Stimulated activated CD8-positive, alpha-beta memory T cell treated with anti-CD3 and anti-CD28 coated beads, Interleukin-12 subunit alpha, Interleukin-12 subunit beta, amount 100 ng/mL, for 1 hour (primary cell): ENCODE measurements at regions not wholly inside any gene's neighbourhood (a gene's known extent, or its start where the extent isn't known, plus 50 kb on each side); places are given as distances from the start of the nearest gene placed in this dataset.

Source experiments
- DNase-seq: peaks from one replicate; pipeline ENCODE4 v3.0.0-alpha.2; 2020; ENCODE audit warnings: low read depth

DNA sequence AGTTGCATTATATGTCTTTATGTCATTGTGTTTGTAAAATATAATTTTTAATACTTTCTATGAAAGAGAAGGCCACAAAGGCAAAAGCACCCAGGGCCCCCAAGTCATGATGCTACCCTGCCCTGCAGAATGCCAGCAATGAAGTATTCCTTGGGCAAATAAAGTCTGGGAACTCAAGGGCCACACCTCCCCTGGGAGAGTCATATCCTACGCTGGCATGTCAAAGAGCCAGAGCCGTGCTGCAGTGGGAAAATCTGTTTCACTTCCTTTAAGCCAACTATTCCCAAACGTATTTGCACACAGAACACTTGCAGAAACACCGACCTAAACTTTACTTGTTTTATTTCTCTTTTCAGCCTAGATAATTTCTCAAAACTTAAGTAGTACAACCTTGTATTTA is 98.4 kb upstream of the KAZN start:
- no peak for DNase-seq

DNA sequence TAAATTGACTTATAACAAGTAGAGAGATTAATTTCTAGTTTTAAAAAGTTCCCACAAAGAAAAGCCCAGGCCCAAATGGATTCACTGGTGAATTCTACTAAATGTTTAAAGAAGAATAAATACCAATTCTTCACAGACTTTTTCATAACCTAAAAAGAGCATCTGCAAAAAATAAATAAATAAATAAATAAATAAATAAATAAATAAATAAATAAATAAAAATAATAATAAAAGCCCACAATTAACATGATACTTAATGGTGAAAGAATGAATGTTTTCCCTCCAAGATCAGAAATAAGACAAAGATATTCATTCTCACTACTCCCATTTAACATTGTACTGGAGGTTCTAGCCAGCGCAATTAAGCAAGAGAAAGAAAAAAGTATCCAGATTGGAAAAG is 97.6 kb upstream of the KAZN start:
- no peak for DNase-seq

- no peak for DNase-seq
These were observed 94.0 kb upstream of the KAZN start for GRCh38 chr1:14504517-14504916.

GRCh38 chr1:14506471-14507255 is 91.8 kb upstream of the KAZN start:
- no peak for DNase-seq

GRCh38 chr1:14507262-14507661 is 91.2 kb upstream of the KAZN start:
- DNase-seq: no peak

GRCh38 chr1:14508613-14509012 is 89.9 kb upstream of the KAZN start:
- no peak for DNase-seq

GRCh38 chr1:14511166-14511680 is 87.3 kb upstream of the KAZN start:
- no peak for DNase-seq

DNA sequence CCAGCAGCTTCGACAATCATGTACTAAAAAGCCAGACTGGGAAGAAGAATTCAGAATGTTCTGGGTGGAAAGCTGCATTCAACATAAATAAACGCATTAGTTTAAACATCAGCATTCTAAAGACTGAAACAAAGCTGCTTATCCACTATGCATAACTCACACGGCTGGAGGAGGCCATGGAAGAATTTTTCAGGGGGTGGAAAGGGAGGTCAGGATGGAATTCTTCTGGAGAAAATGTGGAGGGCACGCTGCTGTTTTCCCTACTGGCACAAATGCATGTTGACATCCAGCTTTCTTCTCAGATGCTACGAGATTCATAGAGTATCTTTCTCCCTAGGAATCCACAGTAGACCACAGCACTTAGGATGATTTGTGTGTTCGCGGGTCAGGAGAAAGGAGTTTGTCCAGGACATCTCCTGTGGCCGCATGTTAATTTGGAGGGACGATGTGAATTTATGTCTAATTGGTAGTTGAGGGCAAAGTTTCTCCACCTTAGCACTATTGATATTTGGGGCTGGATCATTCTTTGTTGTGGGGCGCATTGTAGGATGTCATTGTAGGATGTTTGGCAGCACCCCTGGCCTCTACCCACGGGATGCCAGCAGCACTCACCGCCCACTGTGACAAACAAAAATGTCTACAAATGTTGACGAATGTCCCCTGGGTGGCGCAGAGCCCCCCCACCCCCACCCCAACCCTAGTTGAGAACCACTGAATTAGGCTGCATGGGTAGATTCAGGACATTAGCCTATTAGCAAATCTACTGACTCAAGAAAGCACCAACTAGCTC is 86.5 kb upstream of the KAZN start:
- DNase-seq: no peak

DNA sequence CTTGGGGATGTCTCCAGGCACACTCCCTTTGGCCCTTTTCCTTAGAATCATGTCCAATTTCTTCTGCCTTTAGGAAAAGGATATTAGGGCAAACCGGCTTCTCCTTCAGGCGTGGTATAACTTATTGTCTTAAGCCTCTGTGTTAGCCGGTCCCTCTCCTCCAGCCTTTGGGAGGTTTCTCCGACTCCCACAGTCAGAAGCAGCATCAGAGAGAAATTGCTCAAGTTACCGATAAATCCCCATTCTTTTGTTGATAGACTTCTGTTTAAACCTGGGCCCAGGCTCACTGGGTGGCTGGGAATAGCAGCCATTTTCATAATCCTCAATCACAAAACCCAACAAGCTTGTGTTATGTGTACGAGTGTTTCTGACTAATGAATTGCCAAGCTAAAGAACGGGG is 85.4 kb upstream of the KAZN start:
- DNase-seq: no peak

DNA sequence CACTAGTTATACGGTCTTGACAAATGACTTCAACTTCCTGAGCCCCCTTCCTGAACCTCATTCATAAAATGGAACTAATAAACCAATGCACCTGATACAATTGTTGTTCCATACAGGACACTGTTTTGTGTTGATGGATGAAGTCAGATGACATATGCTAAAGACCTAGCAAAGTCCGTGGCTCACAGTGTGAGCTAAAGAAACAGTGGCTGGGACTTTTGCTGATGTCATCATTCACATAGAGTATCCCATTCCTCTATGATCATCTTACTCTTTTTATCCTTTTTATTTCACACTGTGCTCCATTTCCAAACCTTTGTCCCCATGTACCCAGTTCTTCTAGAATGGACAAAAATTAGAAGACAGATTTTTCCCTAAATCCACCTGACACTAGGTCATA is 83.7 kb upstream of the KAZN start:
- no peak for DNase-seq

- DNase-seq: no peak
These were observed 81.3 kb upstream of the KAZN start for GRCh38 chr1:14516974-14517840.

- no peak for DNase-seq
These were observed 80.7 kb upstream of the KAZN start for GRCh38 chr1:14517841-14518180.

DNA sequence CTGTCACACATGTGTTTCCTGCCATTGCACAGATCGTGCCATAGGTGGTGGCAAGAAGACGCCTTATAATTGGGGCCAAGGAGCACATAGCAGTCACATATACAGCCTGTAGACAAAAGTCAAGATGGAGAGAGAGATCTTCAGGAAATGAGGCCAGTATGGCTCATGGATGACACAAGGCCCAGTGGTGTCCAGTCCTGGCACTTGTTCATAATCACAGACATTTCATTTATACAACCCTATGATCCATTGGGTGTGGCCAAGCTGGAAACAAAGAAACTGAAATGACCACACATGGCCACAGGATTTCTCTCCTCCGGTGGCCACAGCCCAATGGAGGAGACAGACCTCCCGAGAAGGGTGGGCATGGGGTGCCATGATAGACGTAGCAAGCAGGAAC is 78.5 kb upstream of the KAZN start:
- no peak for DNase-seq

DNA sequence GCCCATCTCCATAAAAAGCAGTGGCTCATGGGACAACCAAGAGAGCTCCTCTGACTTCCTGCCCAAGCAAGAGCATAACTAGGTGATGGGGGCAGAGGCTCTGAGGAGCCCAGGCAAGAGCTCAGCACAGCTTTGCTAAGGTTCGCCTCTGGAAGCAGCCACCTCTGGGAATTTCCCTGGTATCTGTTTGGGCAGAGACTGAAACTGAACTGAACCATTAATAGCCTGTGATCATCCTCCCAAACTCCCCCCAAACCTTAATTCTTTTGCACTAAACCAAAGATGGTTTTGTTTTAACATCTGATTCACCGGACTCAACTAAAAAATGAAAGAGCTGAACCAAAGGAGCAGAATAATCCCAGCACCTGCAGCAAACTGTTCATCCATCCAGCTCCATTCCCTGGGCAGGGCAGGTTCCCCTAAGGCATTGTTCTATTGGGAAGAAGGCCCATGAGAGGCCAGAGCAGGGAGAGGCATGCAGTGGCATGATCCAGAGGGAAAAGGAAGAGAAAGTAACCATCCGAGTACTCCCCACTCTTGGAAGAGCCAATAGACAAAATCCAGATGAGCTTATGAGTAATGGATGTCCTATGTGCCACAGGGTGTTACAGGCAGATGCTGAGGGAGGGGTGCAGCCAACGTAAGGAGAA is 77.8 kb upstream of the KAZN start:
- no peak for DNase-seq

DNA sequence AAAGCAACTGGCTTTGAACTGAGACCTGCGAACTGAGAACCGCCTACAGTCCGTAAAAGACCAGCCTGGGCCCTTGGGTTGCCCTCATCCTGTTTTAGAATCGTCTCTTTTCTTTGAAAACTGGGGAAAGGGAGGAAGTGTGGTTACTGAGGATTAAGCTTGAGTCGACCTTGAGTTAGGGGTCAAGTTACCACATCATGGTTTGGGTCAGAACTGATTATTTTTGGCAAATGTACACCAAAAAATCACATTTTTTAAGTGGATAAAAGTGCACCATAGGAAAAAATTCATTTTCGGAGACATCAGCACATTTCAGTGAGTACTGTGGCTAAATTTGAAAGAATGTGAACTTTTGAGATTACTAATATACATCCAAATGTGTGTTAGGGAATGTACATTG is 76.9 kb upstream of the KAZN start:
- DNase-seq: no peak

GRCh38 chr1:14522077-14522925 is 76.2 kb upstream of the KAZN start:
- DNase-seq: no peak

GRCh38 chr1:14522926-14523241 is 75.6 kb upstream of the KAZN start:
- DNase-seq: no peak

GRCh38 chr1:14524826-14525636 is 73.5 kb upstream of the KAZN start:
- no peak for DNase-seq

DNA sequence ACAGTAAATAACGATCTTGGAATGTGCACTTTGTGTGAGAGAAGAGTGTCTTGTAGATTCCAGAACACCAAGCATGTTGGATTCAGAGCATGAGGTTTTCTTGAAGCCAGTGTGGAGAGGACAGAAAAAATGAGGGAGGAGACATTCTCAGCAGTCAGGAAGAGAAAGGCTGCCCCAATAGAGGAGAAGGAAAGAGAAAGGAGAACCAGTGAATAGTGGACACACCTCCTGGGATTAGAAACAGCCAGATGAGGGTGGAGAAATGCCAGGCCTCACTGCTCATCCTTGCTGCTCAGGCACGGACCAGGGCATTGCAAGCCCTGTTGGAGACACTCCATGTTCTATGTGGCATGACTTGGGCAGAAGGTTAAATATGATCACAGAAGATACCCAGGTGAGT is 69.0 kb upstream of the KAZN start:
- DNase-seq: no peak

- no peak for DNase-seq
These were observed 67.0 kb upstream of the KAZN start for GRCh38 chr1:14531519-14531918.
